Hypothalamus (tissue), 51 donors: ENCODE measurements at regions not wholly inside any gene's neighbourhood (a gene's known extent, or its start where the extent isn't known, plus 50 kb on each side); places are given as distances from the start of the nearest gene placed in this dataset.
A peak's percentile ranks its signal among the peaks of the same experiment; 100 is the strongest.
"Not testable (repeated sequence)": the region's sequence is repeated elsewhere in the genome, so short reads cannot be mapped to it uniquely, and the experiment has no call there.

ENCODE experiments used
- DNase-seq, 51 donors: peaks; one replicate each; lab custom pipeline; 2025; lab: John Stamatoyannopoulos, UW

GRCh38 chr6:139748353-139749146 is 374.1 kb upstream of the CITED2 start:
- no peak for DNase-seq

- DNase-seq = no peak
Measured at GRCh38 chr6:139747154-139747553, 372.7 kb upstream of the CITED2 start.

- no peak for DNase-seq
Measured at GRCh38 chr6:139744891-139745290, 370.4 kb upstream of the CITED2 start.

GRCh38 chr6:139743664-139744437 is 369.4 kb upstream of the CITED2 start:
- DNase-seq = no peak

GRCh38 chr6:139742671-139743070 is 368.2 kb upstream of the CITED2 start:
- DNase-seq = no peak

GRCh38 chr6:139738801-139739455 is 364.5 kb upstream of the CITED2 start:
- DNase-seq = no peak

GRCh38 chr6:139736325-139736906 is 362.0 kb upstream of the CITED2 start:
- DNase-seq = no peak

- peak in 1 of 51 donors; percentile 4 for DNase-seq
Measured at GRCh38 chr6:139732451-139732850, 358.0 kb upstream of the CITED2 start.

- DNase-seq = no peak
Measured at GRCh38 chr6:139730340-139730974, 356.0 kb upstream of the CITED2 start.

GRCh38 chr6:139728876-139729427 is 354.5 kb upstream of the CITED2 start:
- DNase-seq = no peak

- DNase-seq = not testable (repeated sequence)
Measured at GRCh38 chr6:139726272-139726671, 351.8 kb upstream of the CITED2 start.

- no peak for DNase-seq
Measured at GRCh38 chr6:139722530-139722929, 348.1 kb upstream of the CITED2 start.

GRCh38 chr6:139721954-139722353 is 347.5 kb upstream of the CITED2 start:
- no peak for DNase-seq

GRCh38 chr6:139713900-139714506 is 339.6 kb upstream of the CITED2 start:
- DNase-seq = no peak

GRCh38 chr6:139713424-139713823 is 339.0 kb upstream of the CITED2 start:
- no peak for DNase-seq

GRCh38 chr6:139712830-139713229 is 338.4 kb upstream of the CITED2 start:
- DNase-seq = no peak

- no peak for DNase-seq
Measured at GRCh38 chr6:139711804-139712585, 337.5 kb upstream of the CITED2 start.

GRCh38 chr6:139710556-139710955 is 336.1 kb upstream of the CITED2 start:
- no peak for DNase-seq
